A549 (cell line): ENCODE measurements at regions not wholly inside any gene's neighbourhood (a gene's known extent, or its start where the extent isn't known, plus 50 kb on each side); places are given as distances from the start of the nearest gene placed in this dataset.

ENCODE experiments used
- ATAC-seq, 2 experiments: fragments of 200-7000 bp in 1 of 2; fragments of >200 bp in 1 of 2; cut with Nextera tagmentation in 1 of 2; cut with Tn5 transposase in 1 of 2; 3 replicates each; pipeline versions ENCODE4 v1.8.0 to v1.9.1; 2018 to 2020; ENCODE audit warnings: mild to moderate bottlenecking in 1 of 2, moderate library complexity in 1 of 2
- CTCF ChIA-PET: fragments of 300-600 bp; sonication (Branson Sonifier 250); formaldehyde crosslinking; extraction: SDS; loops from one replicate; lab custom pipeline; 2021; ENCODE audit warnings: antibody characterized with exemption, inconsistent platforms; lab: Yijun Ruan, JAX
- POLR2A ChIA-PET: fragments of 350-600 bp; formaldehyde crosslinking; extraction: SDS; loops from one replicate; lab custom pipeline; 2021; ENCODE audit warnings: antibody characterized with exemption, inconsistent platforms; lab: Yijun Ruan, JAX
- DNase-seq, 2 experiments: peaks; one replicate each; pipeline versions ENCODE4 v3.0.0 to v3.0.0-alpha.2; 2011 to 2016; ENCODE audit warnings: low read depth in 1 of 2, low spot score in 1 of 2
- FAIRE-seq: peaks from 2 replicates; lab custom pipeline; 2011; peaks lifted over from hg19 to GRCh38; lab: Jason Lieb, UNC
- H3K27ac ChIP-seq, 2 experiments: fragments of >200 bp; sonication (Bioruptor Twin); formaldehyde crosslinking; 3 replicates each; pipeline ENCODE4 v1.5.1; 2016 to 2017
- H3K4me1 ChIP-seq: fragments of >200 bp; sonication (Bioruptor Twin); formaldehyde crosslinking; 3 replicates; pipeline ENCODE4 v1.6.1; 2016
- H3K4me2 ChIP-seq: fragments of >200 bp; sonication (Bioruptor Twin); formaldehyde crosslinking; 3 replicates; pipeline ENCODE4 v1.6.1; 2016
- H3K4me3 ChIP-seq: fragments of >200 bp; sonication (Bioruptor Twin); formaldehyde crosslinking; 3 replicates; pipeline ENCODE4 v1.5.1; 2016
- H3K9me3 ChIP-seq: fragments of >200 bp; sonication (Bioruptor Twin); formaldehyde crosslinking; 3 replicates; pipeline ENCODE4 v1.6.1; 2016
- CBX2 ChIP-seq: fragments of 200-600 bp; sonication (generic); IDR thresholded peaks from 2 replicates; pipeline ENCODE4 v1.6.1; 2016; ENCODE audit warnings: low read depth, mild to moderate bottlenecking, borderline replicate concordance
- CBX8 ChIP-seq: fragments of 200-600 bp; sonication (generic); IDR thresholded peaks from 2 replicates; pipeline ENCODE4 v1.6.1; 2016
- CEBPB ChIP-seq, 2 experiments: fragments of >200 bp in 1 of 2; sonication (Bioruptor Twin) in 1 of 2; formaldehyde crosslinking in 1 of 2; IDR thresholded peaks; 2 replicates each; pipeline ENCODE4 v1.6.1; 2012 to 2016
- CTCF ChIP-seq: fragments of >200 bp; sonication (Bioruptor Twin); formaldehyde crosslinking; IDR thresholded peaks from 3 replicates; pipeline ENCODE4 v1.5.1; 2016
- EHF ChIP-seq: fragments of 250-450 bp; sonication (Bioruptor Pico); IDR thresholded peaks from 2 replicates; pipeline ENCODE4 v1.5.0; 2020; ENCODE audit warnings: mild to moderate bottlenecking
- EHMT2 ChIP-seq: fragments of 200-600 bp; sonication (generic); IDR thresholded peaks from 2 replicates; pipeline ENCODE4 v1.6.1; 2016; ENCODE audit warnings: antibody characterized with exemption, low read depth, mild to moderate bottlenecking, moderate library complexity
- ELK1 ChIP-seq: fragments of 150-350 bp; IDR thresholded peaks from 2 replicates; pipeline ENCODE4 v1.6.1; 2014; ENCODE audit warnings: low read depth, mild to moderate bottlenecking, low read length
- ESRRA ChIP-seq: fragments of 150-350 bp; IDR thresholded peaks from 2 replicates; pipeline ENCODE4 v1.6.1; 2014; ENCODE audit warnings: mild to moderate bottlenecking, low read length, borderline replicate concordance
- GATA3 ChIP-seq: IDR thresholded peaks from 2 replicates; pipeline ENCODE4 v1.6.1; 2012; ENCODE audit warnings: borderline replicate concordance
- HEYL ChIP-seq: fragments of 250-450 bp; sonication (Bioruptor Pico); IDR thresholded peaks from 2 replicates; pipeline ENCODE4 v1.8.0; 2021; ENCODE audit warnings: mild to moderate bottlenecking, moderate library complexity
- HOXB13 ChIP-seq: fragments of 250-450 bp; sonication (Bioruptor Pico); IDR thresholded peaks from 2 replicates; pipeline ENCODE4 v1.5.0; 2020; ENCODE audit warnings: low read depth, mild to moderate bottlenecking, moderate library complexity
- JUN ChIP-seq, 2 experiments: fragments of >200 bp; sonication (Bioruptor Twin); formaldehyde crosslinking; IDR thresholded peaks; 2 replicates in 1 of 2; 3 replicates in 1 of 2; pipeline ENCODE4 v1.6.1; 2016 to 2017
- JUNB ChIP-seq: fragments of >200 bp; sonication (Bioruptor Twin); formaldehyde crosslinking; IDR thresholded peaks from 2 replicates; pipeline ENCODE4 v1.6.1; 2016
- KDM1A ChIP-seq: fragments of 200-600 bp; sonication (generic); IDR thresholded peaks from 2 replicates; pipeline ENCODE4 v1.6.1; 2016; ENCODE audit warnings: low read depth, mild to moderate bottlenecking
- MAZ ChIP-seq: fragments of 150-350 bp; IDR thresholded peaks from 2 replicates; pipeline ENCODE4 v1.6.1; 2014; ENCODE audit warnings: antibody characterized with exemption, low read depth, low read length, borderline replicate concordance
- NFE2L2 ChIP-seq: fragments of 150-350 bp; conservative IDR thresholded peaks from 2 replicates; pipeline ENCODE4 v1.6.1; 2014; ENCODE audit warnings: low read length
- NPAS2 ChIP-seq: fragments of 250-450 bp; sonication (Bioruptor Pico); IDR thresholded peaks from 2 replicates; pipeline ENCODE4 v1.8.0; 2022; ENCODE audit warnings: mild to moderate bottlenecking, moderate library complexity, borderline replicate concordance
- NR3C1 ChIP-seq: fragments of >200 bp; sonication (Bioruptor Twin); formaldehyde crosslinking; IDR thresholded peaks from 3 replicates; pipeline ENCODE4 v1.6.1; 2017
- RAD21 ChIP-seq, 2 experiments: fragments of >200 bp in 1 of 2; sonication (Bioruptor Twin) in 1 of 2; formaldehyde crosslinking in 1 of 2; IDR thresholded peaks in 1 of 2; conservative IDR thresholded peaks in 1 of 2; 2 replicates in 1 of 2; 3 replicates in 1 of 2; pipeline ENCODE4 v1.6.1; 2012 to 2018; ENCODE audit warnings: inconsistent platforms in 1 of 2
- RCOR1 ChIP-seq: fragments of 150-350 bp; IDR thresholded peaks from 2 replicates; pipeline ENCODE4 v1.6.1; 2014; ENCODE audit warnings: antibody characterized with exemption, low read length, low read depth
- ZC3H11A ChIP-seq: fragments of 450-650 bp; IDR thresholded peaks from 2 replicates; pipeline ENCODE4 v1.6.1; 2014; ENCODE audit warnings: antibody characterized with exemption, mild to moderate bottlenecking
- ZFP36 ChIP-seq: fragments of 450-650 bp; IDR thresholded peaks from 2 replicates; pipeline ENCODE4 v1.6.1; 2014; ENCODE audit warnings: borderline replicate concordance; ENCODE audit not compliant: partially characterized antibody
- WGBS: methylation state at CpG from one replicate; pipeline ENCODE4 v1.1.6; 2017; ENCODE audit errors: missing lambda C conversion rate; 5-methylcytosine and 5-hydroxymethylcytosine counted together
- TF ChIP-seq, protein P1 (sequence below): fragments of >200 bp; sonication (Bioruptor Twin); formaldehyde crosslinking; IDR thresholded peaks from 2 replicates; pipeline ENCODE4 v1.6.1; 2016
- TF ChIP-seq, protein P2 (sequence below): fragments of 250-450 bp; sonication (Bioruptor Pico); IDR thresholded peaks from 2 replicates; pipeline ENCODE4 v1.5.0; 2021; ENCODE audit warnings: mild to moderate bottlenecking, moderate library complexity, borderline replicate concordance
- TF ChIP-seq, protein P3 (sequence below): fragments of >200 bp; sonication (Bioruptor Twin); formaldehyde crosslinking; IDR thresholded peaks from 3 replicates; pipeline ENCODE4 v1.6.1; 2016

DNA sequence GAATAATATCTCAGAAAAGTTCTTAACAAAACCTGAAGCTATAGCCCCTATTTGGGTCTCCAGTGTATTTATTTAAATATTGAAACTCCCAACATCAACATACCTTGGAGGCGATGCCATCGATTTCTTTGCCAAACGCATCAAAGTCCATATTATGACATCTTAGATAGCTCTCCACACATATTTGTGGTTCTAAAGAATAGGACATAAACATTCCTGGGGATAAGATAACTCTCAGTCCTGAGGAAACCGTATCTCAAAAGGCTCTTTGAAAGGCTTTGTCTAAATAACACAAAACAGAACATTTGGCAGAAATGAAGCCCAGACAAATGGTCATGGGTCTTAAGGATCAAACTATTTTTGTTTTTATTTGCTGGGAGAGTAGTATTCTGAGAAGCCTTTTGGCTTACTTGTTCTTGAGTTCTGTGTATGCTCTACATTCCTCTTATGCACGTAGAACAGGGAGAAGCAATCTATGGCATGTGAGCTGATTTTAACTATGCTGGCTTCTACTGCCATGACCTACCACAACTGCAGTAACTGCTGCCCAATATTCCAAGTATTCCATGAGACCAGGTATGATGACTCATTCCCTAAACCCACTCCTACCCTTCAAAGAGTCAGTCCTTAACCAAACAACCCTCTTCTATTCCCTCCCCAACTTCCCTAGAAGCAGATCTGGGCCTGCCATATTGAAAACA lies 279.0 kb upstream of the ZFHX3 start:
- ChIA-PET POLR2A (no interaction called here), CTCF (no interaction called here)
- 31% methylated on average over 5 of the region's 5 CpGs for WGBS
- TF ChIP-seq RAD21 (conservative IDR thresholded peaks at IDR 0.05 in 1 of 2, IDR thresholded peaks at IDR 0.05 in 1 of 2) = no peak
- no peak for TF ChIP-seq ESRRA
- TF ChIP-seq, protein P1, sequence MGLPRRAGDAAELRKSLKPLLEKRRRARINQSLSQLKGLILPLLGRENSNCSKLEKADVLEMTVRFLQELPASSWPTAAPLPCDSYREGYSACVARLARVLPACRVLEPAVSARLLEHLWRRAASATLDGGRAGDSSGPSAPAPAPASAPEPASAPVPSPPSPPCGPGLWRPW = no peak
- TF ChIP-seq JUN (IDR thresholded peaks at IDR 0.05) = no peak
- TF ChIP-seq ZC3H11A = no peak
- TF ChIP-seq, protein P2, sequence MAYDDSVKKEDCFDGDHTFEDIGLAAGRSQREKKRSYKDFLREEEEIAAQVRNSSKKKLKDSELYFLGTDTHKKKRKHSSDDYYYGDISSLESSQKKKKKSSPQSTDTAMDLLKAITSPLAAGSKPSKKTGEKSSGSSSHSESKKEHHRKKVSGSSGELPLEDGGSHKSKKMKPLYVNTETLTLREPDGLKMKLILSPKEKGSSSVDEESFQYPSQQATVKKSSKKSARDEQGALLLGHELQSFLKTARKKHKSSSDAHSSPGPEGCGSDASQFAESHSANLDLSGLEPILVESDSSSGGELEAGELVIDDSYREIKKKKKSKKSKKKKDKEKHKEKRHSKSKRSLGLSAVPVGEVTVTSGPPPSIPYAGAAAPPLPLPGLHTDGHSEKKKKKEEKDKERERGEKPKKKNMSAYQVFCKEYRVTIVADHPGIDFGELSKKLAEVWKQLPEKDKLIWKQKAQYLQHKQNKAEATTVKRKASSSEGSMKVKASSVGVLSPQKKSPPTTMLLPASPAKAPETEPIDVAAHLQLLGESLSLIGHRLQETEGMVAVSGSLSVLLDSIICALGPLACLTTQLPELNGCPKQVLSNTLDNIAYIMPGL = no peak
- no peak for TF ChIP-seq ELK1
- no peak for TF ChIP-seq NPAS2 (CRISPR knock-in tag)
- no peak for TF ChIP-seq CBX8
- TF ChIP-seq NR3C1 = no peak
- no peak for TF ChIP-seq GATA3
- no peak for TF ChIP-seq CTCF
- no peak for TF ChIP-seq EHF
- no peak for TF ChIP-seq HEYL (CRISPR knock-in tag)
- TF ChIP-seq EHMT2 = no peak
- TF ChIP-seq CEBPB (IDR thresholded peaks at IDR 0.05) = no peak
- no peak for TF ChIP-seq HOXB13 (CRISPR knock-in tag)
- Histone ChIP-seq H3K4me3 (no peak overlapping the region), H3K4me1 (no peaks in the 10 kb centered on the region), H3K4me2 (no peak overlapping the region), H3K27ac (no peak overlapping the region), H3K9me3 (peaks cover 5% of the 10 kb centered on the region; the same call in 1 of the 3 replicates)
- no peak for DNase-seq
- FAIRE-seq = no peak
- no peak for ATAC-seq

- H3K4me1 ChIP-seq = no peaks in the 10 kb centered on the region
- POLR2A ChIA-PET = no interaction called here
- H3K4me2 ChIP-seq = no peak overlapping the region
- no peak overlapping the region for H3K27ac ChIP-seq
- no peak for FAIRE-seq
- CTCF ChIA-PET = interaction anchor here (1.1 kb wide), 1 partner anchor 18 kb away, joined by 3 read pairs; no protein-coding TSS in a partner anchor
- H3K4me3 ChIP-seq = no peak overlapping the region
- peaks cover 5% of the 10 kb centered on the region; the same call in 1 of the 3 replicates for H3K9me3 ChIP-seq
- no peak for TF ChIP-seq ZFP36
- no peak for TF ChIP-seq GATA3
- TF ChIP-seq, protein P3, sequence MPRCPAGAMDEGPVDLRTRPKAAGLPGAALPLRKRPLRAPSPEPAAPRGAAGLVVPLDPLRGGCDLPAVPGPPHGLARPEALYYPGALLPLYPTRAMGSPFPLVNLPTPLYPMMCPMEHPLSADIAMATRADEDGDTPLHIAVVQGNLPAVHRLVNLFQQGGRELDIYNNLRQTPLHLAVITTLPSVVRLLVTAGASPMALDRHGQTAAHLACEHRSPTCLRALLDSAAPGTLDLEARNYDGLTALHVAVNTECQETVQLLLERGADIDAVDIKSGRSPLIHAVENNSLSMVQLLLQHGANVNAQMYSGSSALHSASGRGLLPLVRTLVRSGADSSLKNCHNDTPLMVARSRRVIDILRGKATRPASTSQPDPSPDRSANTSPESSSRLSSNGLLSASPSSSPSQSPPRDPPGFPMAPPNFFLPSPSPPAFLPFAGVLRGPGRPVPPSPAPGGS = no peak
- TF ChIP-seq NFE2L2 = no peak
- TF ChIP-seq, protein P2 = no peak
- TF ChIP-seq CBX2 = no peak
- TF ChIP-seq, protein P1 = no peak
- TF ChIP-seq JUNB = no peak
- TF ChIP-seq MAZ = no peak
- no peak for TF ChIP-seq EHMT2
- TF ChIP-seq KDM1A = no peak
- TF ChIP-seq RCOR1 = no peak
- WGBS = 25% methylated on average over 7 of the region's 7 CpGs
- ATAC-seq = no peak
- no peak for DNase-seq
Observed at GRCh38 chr16:73326221-73326620, 278.3 kb upstream of the ZFHX3 start.
